ENCODE measurements at regions not wholly inside any gene's neighbourhood (a gene's known extent, or its start where the extent isn't known, plus 50 kb on each side); places are given as distances from the start of the nearest gene placed in this dataset.

DNA sequence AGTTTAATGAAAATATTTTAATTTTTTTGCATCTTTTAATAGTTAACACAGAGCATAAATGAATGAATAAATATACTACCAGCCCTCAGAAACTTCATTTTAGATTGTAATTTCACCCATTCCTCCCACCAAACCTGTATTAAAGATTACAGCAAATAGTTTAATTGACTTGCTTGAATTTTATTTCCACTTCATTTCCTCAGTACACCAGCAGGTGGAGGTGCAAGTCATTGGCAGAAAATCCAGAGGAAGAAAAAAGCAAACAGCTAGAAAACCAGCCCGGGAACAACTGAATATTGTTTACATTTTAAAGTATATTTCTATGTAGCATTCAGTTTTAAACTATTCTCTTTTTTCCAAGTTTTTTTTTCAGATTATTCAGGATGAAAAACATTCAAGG, 177.8 kb downstream of the OLFM4 start:
- DNase-seq = peak; percentile 16 to 74 (median 42)

DNA sequence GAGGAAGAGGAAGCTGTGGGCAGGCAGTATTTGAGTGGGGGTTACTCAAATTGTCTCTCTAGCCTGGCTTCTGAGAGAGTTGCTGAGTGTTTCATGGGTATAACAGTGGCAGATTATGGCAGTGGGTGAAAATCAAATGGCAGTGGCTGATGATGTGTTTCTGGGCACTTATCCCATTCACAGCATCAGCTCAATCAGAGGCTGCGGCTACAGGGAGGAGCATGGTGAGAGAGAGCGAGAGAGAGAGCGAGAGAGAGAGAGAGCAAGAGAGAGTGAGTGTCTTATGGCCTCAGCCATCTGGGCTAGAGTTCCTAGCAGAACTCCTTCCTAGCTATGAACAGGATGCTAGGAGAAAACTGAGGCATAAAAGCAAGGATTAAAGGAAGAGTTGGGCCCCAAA, 178.9 kb downstream of the OLFM4 start:
- peak in 1 of 3 experiments; percentile 29 for DNase-seq

DNA sequence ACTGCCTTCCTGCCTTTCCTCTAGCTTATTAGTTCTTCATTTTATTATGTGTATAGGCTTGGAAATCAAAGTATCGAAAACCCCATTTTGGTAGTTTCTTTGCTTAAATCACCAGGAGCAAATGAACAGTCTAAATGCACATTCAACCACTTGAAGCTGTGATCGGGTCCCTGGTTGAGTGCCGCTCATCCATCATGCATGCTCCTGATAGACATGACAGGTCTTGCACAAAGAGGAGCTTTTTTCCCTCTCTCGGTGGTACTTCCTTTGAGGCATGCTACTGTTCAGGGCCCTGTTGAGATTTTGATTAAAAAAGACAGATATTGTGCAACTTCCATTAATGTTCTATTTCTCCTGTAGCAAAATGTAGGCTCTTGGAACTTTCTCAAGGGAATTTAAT, 185.8 kb downstream of the OLFM4 start:
- DNase-seq = peak in 2 of 3 experiments; percentile 46 to 74

DNA sequence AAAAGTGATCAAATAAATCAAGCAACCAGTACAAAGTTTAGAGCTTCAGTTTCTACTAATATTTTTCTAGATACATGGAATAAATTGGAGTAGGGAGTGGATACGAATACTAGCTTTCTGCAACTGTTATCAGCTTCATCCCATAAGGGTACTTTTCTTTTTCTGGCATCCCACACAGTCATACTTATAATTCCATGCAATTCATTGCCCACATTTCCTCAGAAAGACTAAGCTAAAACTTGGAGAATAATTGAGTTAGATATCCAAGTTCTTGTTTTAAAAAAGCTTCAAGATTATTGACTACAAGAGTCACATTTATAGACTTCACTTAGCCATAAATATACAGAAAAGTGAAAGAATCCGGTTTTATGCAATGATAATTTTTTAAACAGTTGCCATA, 186.9 kb downstream of the OLFM4 start:
- no peak for DNase-seq

DNA sequence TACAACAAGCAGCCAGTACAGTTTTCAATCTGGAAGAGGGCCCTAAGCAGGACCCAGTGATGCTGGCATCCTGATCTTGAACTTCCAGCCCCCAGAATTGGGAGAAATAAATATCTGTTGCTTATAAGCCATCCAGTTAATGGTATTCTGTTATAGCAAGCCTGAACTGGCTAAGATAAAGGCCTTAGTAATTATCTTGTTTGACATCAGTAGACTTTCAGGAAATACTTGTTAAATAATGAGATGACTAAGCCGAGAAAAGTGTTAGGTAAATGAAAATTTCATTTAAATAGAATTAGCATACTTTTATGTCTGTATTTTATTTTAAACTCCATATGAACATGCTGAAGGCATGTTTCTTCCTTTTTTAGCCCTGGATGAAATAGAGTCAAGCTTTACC, 188.2 kb downstream of the OLFM4 start:
- DNase-seq = peak in 1 of 3 experiments; percentile 32

DNA sequence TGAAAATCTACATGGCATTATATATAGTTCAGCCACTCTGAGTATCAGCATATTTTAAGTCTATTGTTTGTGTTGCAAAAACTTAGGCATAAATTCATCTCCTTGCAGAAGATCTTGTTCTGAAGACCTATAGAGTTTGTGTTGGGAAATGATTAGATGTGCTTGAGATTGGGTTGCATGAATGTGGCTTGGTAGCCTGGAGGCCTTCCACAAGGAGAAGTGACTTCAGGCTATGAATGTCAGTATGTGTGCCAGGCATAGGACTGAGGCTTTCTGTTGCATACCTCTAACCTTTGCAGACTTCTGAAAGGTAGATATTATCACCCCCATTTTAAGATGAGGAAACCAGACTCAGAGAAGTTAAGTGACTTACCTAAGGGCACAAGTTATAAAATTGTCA, 188.6 kb downstream of the OLFM4 start:
- DNase-seq = no peak

DNA sequence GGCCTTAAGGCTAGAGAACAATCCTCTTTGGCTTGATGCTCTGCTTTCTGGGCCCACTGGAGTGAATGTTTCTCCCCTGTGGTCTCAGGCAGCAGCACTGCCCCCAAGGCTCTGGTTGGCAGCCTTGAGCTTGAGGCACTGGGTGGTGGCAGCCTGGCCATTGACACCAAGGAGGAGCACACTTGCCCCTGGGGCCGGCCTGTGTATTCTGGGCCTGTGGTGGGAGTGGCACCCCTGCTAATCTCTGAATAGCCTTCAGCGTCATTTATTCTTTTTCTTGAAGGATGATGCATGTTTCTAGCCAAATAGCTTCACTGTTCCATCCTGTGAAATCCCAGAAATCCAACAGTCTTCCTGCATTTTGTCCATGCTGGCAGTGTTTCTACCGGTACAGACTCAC, 191.4 kb downstream of the OLFM4 start:
- no peak for DNase-seq

DNA sequence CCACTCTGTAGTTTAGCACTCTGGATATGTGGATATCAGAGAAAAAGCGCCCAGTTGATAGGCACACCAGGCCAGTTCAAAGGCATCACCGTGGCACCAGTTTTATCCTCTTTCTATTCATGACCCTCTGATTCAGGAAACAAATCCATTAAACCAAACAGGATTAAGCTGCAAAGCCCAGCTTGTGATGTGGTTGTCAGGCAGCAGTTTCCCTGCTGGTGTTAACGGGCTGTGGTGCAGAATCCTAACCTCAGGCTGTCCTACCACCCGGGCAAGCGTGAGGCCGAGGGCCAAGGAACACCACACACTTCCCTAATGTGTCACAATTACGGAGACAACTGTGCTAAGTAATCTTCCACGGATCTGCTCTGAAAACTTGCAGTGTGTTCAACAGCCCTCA, 209.1 kb downstream of the OLFM4 start:
- no peak for DNase-seq

DNA sequence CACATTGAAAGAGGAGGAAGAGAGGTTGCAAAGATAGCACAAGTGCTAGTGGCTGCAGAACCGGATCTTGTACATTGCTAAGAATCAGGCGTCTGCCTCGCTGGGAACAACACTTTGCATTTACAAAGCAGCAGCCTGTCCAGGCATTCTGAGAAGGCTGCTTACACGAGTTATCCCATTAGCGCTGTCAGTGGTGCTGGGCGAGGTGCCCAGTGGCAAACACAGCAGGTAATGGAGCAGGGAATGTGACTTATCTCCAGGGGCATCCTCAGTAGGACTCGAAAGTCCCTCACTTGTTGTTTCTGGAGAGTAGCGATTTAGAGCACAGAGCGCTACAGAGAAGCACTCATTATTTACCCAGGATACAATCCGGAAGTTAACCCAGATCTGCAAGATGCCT, 209.6 kb downstream of the OLFM4 start:
- peak; percentile 27 to 68 (median 48) for DNase-seq

DNA sequence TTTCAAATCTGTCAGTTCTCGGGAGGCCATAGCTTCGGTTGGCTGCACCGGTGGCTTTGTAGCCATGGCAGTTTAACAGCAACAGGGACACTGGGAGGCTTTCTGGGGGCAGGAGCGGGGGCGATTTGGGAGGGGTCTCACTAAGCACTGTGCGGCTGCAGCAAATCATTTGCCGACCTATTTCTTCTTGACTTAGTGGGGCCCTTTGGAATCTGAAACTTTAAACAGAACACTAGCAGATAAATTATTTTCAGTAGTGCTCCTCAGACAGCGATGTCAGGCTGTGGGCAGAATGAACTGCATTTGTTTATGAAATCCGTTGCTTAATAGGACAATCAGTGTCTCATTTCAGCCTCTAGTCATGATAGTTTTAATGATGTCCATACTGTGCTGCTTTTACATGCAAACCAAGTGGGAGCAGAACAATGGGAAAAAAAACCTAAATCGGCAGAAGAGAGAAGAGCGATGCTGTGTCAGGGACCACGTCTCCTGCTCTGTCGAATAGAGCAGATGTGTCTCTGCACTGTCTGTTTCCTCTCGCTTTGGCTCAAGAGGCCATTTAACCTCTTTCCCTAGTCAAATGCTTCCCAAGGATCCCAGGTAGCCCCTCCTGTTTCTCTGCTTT, 211.9 kb downstream of the OLFM4 start:
- DNase-seq = peak in 2 of 3 experiments; percentile 34 to 55

DNA sequence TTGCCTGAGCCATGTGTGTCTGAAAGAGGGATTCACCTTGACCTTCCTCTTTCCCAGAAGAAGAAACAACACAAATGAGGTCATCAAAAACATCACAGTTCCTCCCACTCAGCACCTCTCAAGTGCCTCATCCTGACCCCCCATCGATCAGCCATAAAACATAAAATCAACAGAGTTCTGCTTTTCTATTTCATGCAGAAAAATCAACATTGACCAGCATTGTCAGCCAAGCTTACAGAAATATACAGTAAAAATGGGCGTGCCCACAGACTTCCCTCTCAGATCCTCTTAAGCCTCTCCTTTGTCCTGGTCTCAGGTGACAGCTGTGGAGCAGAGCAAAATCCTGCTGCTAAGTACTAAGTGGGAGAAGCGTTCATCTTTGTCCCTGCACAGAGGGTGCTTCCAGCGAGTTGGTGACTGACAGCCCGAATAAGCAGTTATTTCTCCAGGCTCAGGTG, 213.3 kb downstream of the OLFM4 start:
- peak; percentile 76 to 95 (median 93) for DNase-seq

DNA sequence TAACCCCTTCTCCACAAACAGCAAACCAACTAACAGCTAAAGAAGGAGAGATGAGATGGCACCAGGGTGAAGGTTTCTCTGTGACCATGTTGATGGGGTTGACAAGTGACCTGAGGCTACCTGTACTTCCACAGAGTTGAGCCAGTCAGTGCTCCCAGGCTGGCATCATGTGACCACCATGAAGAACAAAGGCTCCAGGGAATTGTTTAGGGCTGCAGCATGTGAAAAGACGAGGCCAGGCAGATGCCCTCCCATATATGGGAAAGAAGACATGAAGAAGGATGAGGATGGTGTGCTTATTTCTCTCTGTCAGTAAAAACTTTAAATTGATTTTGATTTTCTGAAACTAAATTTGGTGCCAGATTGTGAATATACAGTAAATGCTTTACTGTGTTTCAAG, 220.6 kb downstream of the OLFM4 start:
- DNase-seq = peak in 1 of 3 experiments; percentile 32

DNA sequence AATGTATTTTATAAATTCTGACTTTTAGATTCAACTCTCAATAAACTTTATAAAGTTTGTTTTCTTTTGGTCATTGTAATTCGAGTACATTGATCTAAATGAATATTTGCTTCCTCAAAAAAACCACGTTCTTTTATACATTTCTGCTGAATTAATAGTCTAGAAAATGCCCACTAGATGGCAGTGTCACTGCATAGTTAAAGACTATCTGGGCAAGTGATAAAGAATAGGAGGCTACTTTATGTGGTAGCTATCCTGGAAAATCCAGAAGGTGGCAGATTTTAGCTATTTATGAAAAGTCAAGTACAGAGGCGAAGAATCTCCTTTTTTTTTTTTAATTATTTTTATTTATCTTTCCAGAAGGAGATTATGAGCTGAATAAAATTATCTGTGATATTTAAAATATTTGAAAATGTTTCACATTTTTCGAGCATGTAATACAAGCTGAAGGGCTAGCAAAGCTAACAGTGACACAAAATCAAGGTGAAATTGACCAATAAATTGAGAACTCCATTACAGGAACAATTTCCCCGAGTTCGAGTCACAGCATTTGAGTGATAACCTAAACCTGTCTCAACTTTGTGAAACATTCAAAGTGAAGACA, 221.8 kb downstream of the OLFM4 start:
- peak; percentile 75 to 97 (median 88) for DNase-seq

DNA sequence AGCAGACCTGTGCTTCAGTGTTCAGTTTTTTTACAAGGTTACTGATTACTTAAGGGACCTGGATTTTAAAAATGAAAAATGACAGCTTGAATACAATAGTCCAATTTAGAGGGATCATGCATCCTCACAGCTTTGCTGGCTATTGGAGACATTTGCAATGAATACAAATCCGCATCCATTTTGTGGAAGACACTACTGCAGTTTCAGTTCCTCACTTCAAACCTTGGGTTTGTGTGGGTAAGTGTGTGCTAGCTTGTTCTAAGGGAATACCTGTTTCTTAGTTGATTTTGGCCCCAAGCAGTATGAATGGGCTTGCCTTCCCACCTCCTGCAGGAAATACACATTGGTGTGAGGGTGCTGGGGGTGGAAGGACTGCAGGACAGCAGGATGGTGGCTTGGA, 222.4 kb downstream of the OLFM4 start:
- no peak for DNase-seq

DNA sequence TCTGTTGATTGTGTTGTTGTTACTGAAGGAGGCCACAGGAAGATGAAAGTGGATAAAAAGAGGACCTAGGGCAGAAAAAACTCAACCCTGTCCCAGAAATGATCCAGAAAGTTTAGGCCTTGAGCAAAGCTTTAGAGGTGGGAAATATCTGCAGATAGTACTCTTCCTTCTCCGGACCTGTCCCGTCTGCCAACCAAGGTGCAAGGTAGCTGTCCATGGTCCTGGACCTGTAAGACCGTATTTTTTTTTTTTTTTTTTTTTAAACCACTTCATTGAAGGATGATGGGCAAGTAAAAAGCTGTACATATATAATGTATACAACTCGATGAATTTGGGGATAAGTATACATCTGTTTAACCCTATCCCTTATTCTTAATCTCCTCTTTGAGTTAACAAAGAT, 225.9 kb downstream of the OLFM4 start:
- no peak for DNase-seq

DNA sequence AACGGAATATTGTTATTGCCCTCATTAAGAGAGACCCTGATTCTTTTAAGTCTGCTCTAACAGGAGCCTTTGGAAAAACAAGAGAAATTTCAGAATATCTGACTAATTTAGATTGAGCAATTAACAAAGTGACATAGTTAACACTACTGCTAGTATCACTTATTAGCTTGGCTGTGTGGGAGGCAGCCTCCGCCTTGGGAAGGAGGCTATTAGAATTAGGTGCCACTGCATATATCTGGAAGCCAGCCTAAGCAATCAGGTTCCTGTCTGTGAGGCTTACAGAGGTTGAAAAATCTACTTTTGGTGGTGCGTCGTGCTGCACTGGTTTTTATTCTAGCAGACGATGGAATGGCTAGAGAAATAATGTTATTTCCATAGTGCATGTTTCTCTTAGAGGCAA, 227.2 kb downstream of the OLFM4 start:
- DNase-seq = no peak

DNA sequence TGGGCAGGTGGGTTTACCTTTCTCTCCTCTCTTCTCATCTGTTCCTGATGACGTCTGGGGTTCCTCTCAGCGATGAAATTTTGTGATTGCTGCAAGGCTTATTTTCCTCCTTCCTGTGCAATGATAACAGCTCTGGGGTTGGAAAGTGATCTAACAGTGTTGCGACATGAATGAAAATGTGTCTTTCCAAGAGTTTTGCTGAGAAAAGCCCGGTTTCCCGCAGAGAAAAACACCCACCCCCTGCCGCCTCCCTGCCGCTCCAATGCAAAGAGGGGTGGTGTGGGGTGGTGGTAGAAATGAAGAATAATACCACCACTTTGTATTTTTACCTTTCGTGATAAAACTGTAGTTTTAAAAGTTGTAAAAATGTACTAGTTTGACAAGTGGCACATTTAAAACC, 232.0 kb downstream of the OLFM4 start:
- DNase-seq = no peak

DNA sequence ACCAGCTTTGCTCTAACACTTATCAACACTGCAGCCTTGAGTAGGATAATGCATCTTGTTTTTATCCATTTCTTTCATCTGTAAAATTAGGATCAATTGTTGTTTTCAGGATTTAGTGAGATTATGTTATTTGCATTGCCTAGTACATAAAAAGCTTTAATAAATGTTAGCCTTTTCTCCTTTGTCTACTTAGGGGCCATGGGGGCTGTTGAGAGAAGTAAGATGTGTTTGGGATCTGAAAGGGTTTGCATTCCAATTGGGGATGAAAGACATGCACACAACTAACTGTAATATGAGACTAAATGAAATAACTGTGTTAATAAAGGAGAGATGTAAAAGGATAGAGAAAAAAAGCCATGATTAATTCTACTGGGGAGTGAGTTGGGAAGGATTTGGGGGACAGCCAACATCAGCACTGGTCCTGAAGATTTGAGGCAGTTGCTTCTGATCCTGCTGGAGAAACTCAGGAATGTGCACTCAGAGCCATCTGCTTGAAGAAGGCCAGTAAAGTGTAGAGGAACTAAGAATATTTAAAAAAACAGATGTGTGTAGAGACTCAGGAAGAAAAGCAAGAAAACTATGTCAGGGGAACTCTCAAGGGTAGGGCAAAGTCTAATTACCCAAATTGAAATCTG, 236.3 kb downstream of the OLFM4 start:
- no peak for DNase-seq

DNA sequence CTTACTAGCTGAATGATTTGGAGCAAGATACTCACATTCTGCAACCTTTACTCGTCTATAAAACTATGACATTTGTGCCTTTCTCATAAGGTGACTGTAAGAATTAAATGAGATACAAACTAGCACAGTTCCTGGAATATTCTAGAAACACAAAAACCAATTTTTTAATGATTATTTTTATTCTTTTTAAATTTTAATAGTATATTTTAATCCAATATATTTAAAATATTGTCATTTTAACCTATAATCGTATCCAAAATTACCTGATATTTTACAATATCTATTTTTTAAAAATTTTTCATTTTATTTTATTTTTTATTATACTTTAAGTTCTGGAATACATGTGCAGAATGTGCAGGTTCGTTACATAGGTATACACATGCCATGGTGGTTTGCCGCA, 238.1 kb downstream of the OLFM4 start:
- no peak for DNase-seq

DNA sequence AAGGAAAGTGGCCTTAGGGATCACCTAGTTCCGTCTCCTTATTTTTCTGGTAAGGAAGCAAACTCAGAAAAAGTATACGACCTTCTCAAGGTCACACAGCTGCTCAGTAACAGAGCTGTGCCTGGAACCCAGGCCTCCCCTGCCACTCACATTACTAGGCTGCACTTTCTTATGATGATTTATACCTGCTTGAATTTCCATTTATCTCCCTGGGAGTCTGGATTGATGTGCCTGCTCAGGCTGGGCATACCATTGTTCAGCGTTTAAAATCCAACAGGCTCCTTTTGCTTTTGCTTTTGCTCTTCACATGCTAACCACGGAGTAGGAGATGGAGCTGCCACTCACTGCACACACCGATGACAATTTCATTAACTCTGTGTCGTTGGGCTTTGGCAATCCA, 241.0 kb downstream of the OLFM4 start:
- no peak for DNase-seq

DNA sequence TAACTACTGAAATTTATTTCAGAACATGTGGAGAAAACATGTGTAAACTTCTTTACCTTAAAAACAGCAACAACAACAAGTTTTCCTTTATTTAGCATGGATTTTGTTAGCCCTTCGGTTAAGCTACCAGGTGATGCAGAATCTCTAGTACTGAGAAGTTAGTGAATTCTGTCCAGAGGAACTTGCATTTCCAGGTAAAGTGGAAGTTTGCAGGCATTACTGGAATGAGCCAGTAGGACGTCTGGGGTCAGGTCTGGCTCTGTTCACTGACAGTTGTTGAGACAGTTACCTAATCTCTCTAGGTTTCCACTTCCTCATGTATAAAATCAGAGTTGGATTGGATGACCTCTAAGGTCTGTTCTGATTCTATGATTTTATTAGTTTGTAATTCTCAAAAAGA, 244.3 kb downstream of the OLFM4 start:
- DNase-seq = no peak

DNA sequence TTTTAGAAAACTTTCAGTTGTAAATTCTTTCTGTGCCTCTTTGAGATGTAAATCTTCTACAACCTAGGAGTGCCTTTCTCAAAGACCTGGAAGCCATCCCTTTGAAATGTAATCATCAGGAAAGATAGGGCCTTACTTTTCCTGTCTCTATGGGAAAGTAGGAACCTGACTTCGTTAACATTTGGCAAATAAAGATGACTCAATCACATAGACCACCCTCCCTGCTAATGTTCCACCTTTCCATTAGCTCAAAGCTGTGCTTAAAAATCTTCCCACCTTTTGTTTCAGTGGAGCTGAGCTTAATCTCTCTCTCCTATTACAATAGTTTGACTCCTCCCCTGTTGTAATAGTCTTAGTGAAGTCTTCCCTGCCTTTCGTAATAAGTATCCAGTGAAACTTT, 247.7 kb downstream of the OLFM4 start:
- DNase-seq = no peak

DNA sequence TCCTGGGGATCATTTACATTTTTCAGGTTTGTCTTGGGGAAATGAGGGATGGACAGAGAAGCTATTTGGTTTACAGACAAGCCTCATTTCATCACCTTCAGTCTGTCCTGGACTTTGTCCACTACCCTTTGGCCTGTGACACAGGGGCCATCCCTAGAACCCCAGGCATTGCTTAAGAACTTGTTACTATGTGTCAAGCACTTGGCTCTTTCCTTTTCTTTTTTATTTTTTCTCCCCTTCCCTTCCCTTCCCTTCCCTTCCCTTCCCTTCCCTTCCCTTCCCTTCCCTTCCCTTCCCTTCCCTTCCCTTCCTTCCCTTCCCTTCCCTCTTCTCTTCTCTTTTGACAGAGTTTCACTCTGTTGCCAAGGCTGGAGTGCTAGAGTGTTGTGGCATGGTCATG, 253.1 kb downstream of the OLFM4 start:
- no peak for DNase-seq

DNA sequence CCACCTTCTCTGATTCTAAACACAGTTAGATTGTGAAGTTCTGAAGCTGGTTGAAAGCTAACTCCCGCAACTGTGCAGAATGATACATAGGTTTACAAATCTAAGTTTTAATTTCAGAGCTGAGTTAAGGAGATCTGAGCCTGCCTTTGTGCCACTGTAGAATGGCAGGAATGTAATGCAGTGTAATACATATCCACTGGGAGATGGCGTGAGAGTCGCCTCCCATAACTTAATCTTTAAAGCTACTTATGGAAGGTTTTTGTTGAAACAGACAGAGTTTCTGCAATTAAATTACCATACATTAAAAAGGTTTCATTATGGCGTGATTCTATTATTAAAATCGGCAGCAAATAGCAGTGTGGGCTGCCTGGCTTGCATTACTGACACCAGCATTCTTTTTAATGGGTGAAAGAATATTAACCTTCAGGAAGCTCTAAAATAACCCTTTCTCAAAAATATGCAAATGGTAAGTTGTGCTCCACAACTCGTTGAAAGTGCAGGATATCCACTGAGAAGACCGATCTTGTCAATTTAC, 257.4 kb downstream of the OLFM4 start:
- no peak for DNase-seq

Measured in NCI-H1417 (cell line).